NCI-H446 treated with DMSO at 0.1 percent for 48 hours (cell line): ENCODE measurements at regions not wholly inside any gene's neighbourhood (a gene's known extent, or its start where the extent isn't known, plus 50 kb on each side); places are given as distances from the start of the nearest gene placed in this dataset.

Source experiments
- DNase-seq: peaks from one replicate; lab custom pipeline; 2025; lab: John Stamatoyannopoulos, UW

- no peak for DNase-seq
These were observed 54.8 kb downstream of the CCDC71L start for GRCh38 chr7:106606120-106606519.

DNA sequence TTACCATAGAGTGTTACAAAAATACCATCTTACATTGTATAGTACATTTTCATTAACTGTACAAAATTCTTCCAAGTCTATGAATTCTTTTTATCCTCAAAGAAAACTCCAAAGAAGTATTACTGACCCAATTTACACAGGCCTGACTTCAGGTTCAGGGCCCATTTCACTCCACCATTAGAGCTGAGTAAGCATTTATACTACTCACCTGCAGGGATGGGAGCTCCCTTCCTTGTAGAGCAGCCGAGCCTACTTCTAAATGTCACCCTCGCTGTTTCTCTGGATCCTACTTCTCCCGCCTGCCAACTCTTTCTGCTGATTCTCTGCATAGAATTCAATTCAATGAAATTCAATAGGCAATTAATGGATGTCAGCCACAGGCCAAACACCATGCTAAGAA lies 56.0 kb downstream of the CCDC71L start:
- no peak for DNase-seq

DNA sequence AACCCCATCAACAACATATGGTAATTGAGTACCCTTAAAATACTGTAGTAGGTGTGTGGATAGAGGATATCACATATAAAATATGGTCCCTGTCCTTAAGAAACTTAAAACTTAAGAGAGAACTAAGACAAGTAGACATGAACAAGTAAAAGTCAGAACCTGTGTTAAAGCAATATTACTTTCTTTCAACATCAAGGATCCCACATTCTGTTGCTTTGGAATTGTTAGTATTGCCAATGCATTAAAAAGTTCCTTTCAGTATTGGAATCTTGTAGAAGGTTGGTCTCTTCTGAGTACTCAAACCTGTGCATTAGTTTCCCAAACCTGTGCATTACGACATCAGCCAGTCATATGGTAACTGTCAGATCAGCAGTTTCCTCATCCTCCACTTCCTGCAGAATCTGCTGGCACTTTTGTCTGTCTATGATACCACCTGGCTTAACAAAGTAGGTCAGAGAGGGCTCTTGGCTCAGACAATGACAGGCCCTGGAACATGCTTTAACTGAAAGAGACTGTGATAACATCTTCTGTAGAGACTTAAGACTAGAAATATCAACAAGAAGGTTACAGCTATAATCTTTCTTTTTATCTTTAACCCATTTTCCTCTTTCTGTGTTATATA lies 56.5 kb downstream of the CCDC71L start:
- DNase-seq = no peak

DNA sequence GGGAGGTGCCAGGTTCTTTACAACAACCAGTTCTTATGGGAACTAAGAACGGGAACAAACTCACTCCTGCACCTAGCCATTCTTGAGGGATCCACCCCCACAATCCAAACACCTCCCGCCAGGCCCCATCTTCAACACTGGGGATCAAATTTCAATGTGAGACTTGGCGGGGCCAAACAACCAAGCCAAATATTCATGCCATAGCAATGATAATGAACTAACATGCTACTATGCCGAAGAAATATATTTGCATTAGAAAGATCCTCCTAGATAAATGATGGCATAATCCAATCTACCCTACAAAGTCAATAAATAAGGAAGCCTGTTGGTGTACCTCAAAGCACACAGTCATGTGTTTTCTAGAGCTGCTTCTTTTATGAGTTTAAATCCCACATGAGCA lies 57.6 kb downstream of the CCDC71L start:
- DNase-seq = no peak

GRCh38 chr7:106602062-106602461 lies 58.9 kb downstream of the CCDC71L start:
- no peak for DNase-seq

GRCh38 chr7:106600569-106601373 lies 60.2 kb downstream of the CCDC71L start:
- no peak for DNase-seq

DNA sequence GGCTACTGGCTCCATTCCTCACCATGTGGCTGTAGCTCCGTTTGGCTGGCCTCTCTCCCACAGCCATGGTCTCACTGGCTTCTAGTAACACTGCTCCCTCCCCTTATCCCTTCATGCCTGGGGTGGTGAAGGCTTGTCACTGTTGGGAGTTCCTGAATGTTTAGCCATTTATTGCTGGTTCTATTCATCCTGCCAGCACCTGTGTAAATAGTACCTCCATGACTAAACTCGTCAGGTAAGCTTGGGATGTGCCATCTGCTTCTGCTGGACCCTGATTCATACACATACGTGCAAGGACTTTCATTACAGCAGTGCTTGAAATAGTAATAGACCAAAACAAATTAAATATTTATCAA lies 61.6 kb downstream of the CCDC71L start:
- DNase-seq = no peak

GRCh38 chr7:106598663-106599342 lies 62.2 kb downstream of the CCDC71L start:
- DNase-seq = peak; percentile 4

- DNase-seq = no peak
These were observed 63.0 kb downstream of the CCDC71L start for GRCh38 chr7:106597751-106598546.

GRCh38 chr7:106597014-106597413 lies 63.9 kb downstream of the CCDC71L start:
- no peak for DNase-seq

- DNase-seq = no peak
These were observed 65.0 kb downstream of the CCDC71L start for GRCh38 chr7:106595922-106596321.

GRCh38 chr7:106593028-106593417 lies 67.9 kb downstream of the CCDC71L start:
- no peak for DNase-seq

GRCh38 chr7:106592282-106593027 lies 68.5 kb downstream of the CCDC71L start:
- DNase-seq = no peak

GRCh38 chr7:106591146-106591545 lies 69.8 kb downstream of the CCDC71L start:
- DNase-seq = no peak

DNA sequence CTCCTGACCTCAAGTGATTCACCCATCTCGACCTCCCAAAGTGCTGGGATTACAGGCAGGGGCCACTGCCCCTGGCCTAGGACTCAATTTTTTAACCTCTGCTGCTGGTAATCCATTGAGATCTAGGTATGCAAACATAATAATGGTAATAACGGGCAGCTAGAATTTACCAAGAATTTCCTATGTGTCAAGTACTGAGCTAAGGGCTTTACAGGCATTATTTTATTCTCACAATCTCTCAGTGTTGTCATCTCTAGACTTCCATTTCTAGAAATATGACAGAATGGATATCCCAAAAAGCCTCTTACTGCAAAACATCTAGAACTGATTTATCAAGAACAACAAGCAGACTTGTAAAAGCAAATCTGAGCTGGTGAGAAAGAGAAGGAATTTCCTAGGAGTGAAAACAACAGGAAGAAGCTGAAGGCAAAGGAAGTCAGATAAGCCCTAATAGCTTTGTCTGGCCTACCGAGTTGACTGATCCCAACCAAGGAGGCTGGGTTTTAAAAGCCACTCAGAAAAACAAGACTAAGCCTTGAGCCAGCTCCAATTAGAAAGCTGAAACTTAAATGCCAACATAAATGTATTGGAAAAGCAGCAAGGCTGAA lies 70.6 kb downstream of the CCDC71L start:
- no peak for DNase-seq

DNA sequence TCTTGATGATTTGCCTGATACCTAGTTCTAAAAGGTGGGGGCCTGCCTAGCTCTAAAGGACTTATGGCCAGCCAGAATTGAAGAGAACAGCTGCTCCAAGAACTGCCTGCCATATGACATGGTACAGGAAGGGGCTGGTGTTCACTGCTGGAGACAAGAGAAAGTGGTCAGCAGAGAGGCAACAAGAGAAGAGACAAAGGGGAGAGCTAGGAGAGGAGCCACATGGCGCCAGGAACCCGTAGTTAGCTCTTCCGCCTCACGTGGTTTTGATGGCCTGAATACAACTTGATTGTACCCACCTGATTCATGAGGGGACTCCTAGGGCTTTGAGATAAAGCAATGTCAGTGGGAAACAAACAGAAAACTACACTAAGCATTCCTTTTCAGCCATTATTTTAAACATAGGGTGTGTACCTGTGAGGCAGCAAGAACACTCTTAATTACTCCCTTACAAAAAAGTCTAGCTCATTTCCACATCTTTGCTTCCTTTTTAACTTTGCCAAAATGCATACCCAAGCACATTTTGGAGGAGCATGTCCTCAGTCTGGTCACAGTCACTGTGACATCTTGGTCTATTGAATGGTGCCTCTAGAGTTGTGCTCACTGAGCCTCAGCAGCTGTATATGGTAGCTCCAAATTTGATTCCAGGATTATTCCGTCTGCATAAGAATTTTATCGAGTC lies 71.6 kb downstream of the CCDC71L start:
- DNase-seq = no peak

- DNase-seq = no peak
These were observed 72.3 kb downstream of the CCDC71L start for GRCh38 chr7:106588422-106589197.

GRCh38 chr7:106584914-106585759 lies 75.8 kb downstream of the CCDC71L start:
- DNase-seq = no peak
